ENCODE measurements at regions not wholly inside any gene's neighbourhood (a gene's known extent, or its start where the extent isn't known, plus 50 kb on each side); places are given as distances from the start of the nearest gene placed in this dataset.

GRCh38 chr12:75596406-75596805 is 85.0 kb upstream of the KRR1 start:
- no peak for DNase-seq (ENCODE audit: low read depth)

- DNase-seq (ENCODE audit: low read depth), result no peak
These were observed 81.4 kb upstream of the KRR1 start for GRCh38 chr12:75592638-75593335.

GRCh38 chr12:75592086-75592485 is 80.7 kb upstream of the KRR1 start:
- DNase-seq (ENCODE audit: low read depth), result no peak

- DNase-seq (ENCODE audit: low read depth), result no peak
These were observed 80.2 kb upstream of the KRR1 start for GRCh38 chr12:75591628-75592027.

GRCh38 chr12:75589801-75590200 is 78.4 kb upstream of the KRR1 start:
- DNase-seq (ENCODE audit: low read depth), result no peak

- no peak for DNase-seq (ENCODE audit: low read depth)
These were observed 76.1 kb upstream of the KRR1 start for GRCh38 chr12:75587340-75588106.

- peak; percentile 73 for DNase-seq (ENCODE audit: low read depth)
These were observed 73.9 kb upstream of the KRR1 start for GRCh38 chr12:75585330-75585729.

GRCh38 chr12:75583355-75583754 is 71.9 kb upstream of the KRR1 start:
- DNase-seq (ENCODE audit: low read depth), result no peak

- no peak for DNase-seq (ENCODE audit: low read depth)
These were observed 70.1 kb upstream of the KRR1 start for GRCh38 chr12:75581515-75581914.

GRCh38 chr12:75579552-75579951 is 68.1 kb upstream of the KRR1 start:
- no peak for DNase-seq (ENCODE audit: low read depth)

GRCh38 chr12:75578546-75578945 is 67.1 kb upstream of the KRR1 start:
- no peak for DNase-seq (ENCODE audit: low read depth)

- no peak for DNase-seq (ENCODE audit: low read depth)
These were observed 66.4 kb upstream of the KRR1 start for GRCh38 chr12:75577812-75578211.

- DNase-seq (ENCODE audit: low read depth), result no peak
These were observed 60.3 kb upstream of the KRR1 start for GRCh38 chr12:75571656-75572205.

- DNase-seq (ENCODE audit: low read depth), result no peak
These were observed 59.8 kb upstream of the KRR1 start for GRCh38 chr12:75571204-75571603.

GRCh38 chr12:75568801-75569200 is 57.4 kb upstream of the KRR1 start:
- no peak for DNase-seq (ENCODE audit: low read depth)

GRCh38 chr12:75568393-75568792 is 57.0 kb upstream of the KRR1 start:
- DNase-seq (ENCODE audit: low read depth), result no peak

- DNase-seq (ENCODE audit: low read depth), result no peak
These were observed 54.4 kb upstream of the KRR1 start for GRCh38 chr12:75565795-75566194.

GRCh38 chr12:75564852-75565251 is 53.4 kb upstream of the KRR1 start:
- DNase-seq (ENCODE audit: low read depth), result no peak

- DNase-seq (ENCODE audit: low read depth), result no peak
These were observed 53.0 kb upstream of the KRR1 start for GRCh38 chr12:75564398-75564797.

GRCh38 chr12:75563351-75563750 is 51.9 kb upstream of the KRR1 start:
- no peak for DNase-seq (ENCODE audit: low read depth)

- no peak for DNase-seq (ENCODE audit: low read depth)
These were observed 50.5 kb upstream of the KRR1 start for GRCh38 chr12:75561921-75562320.

Data from non-pigmented ciliary epithelial cell (primary cell).